PC-3 (cell line): ENCODE measurements at regions not wholly inside any gene's neighbourhood (a gene's known extent, or its start where the extent isn't known, plus 50 kb on each side); places are given as distances from the start of the nearest gene placed in this dataset.
A peak's percentile ranks its signal among the peaks of the same experiment; 100 is the strongest.

ENCODE experiments used
- ATAC-seq: fragments of 200-7000 bp; cut with Tn5 transposase; 2 replicates; pipeline ENCODE4 v1.9.1; 2020; ENCODE audit warnings: mild to moderate bottlenecking, moderate library complexity
- BruUV-seq: library from RNA; stranded (reverse); fragments of 400-500 nt; replicated peaks from 2 replicates; lab custom pipeline; 2021; lab: Mats Ljungman, UMichigan
- CTCF ChIA-PET: fragments of 300-600 bp; sonication (Branson Sonifier 250); formaldehyde crosslinking; loops from one replicate; lab custom pipeline; 2022; ENCODE audit warnings: antibody characterized with exemption; lab: Charles Lee
- POLR2A ChIA-PET: fragments of 300-600 bp; sonication (Branson Sonifier 250); formaldehyde crosslinking; loops from one replicate; lab custom pipeline; 2022; ENCODE audit warnings: antibody characterized with exemption; ENCODE audit not compliant: unreplicated experiment; lab: Charles Lee
- DNase-seq: peaks from one replicate; pipeline ENCODE4 v3.0.0-alpha.2; 2015
- H2AFZ ChIP-seq: fragments of 300-600 bp; sonication (generic); 2 replicates; pipeline ENCODE4 v1.6.0; 2016; ENCODE audit warnings: antibody characterized with exemption, low read length
- H3F3A ChIP-seq: fragments of 300-600 bp; sonication (generic); one replicate; pipeline ENCODE4 v1.6.0; 2017; ENCODE audit warnings: antibody characterized with exemption, low read length, control low read depth, mild to moderate bottlenecking; ENCODE audit not compliant: unreplicated experiment
- H3K27ac ChIP-seq: fragments of 300-600 bp; sonication (generic); 2 replicates; pipeline ENCODE4 v1.5.1; 2016; ENCODE audit warnings: mild to moderate bottlenecking, low read length
- H3K27me3 ChIP-seq: fragments of 300-600 bp; sonication (generic); 2 replicates; pipeline ENCODE4 v1.6.1; 2016; ENCODE audit warnings: low read length, mixed read lengths
- H3K36me3 ChIP-seq: fragments of 300-600 bp; sonication (generic); 2 replicates; pipeline ENCODE4 v1.6.1; 2016; ENCODE audit warnings: low read depth, mixed run types, low read length, mixed read lengths
- H3K4me1 ChIP-seq: fragments of 300-600 bp; sonication (generic); 2 replicates; pipeline ENCODE4 v1.5.1; 2016; ENCODE audit warnings: low read length; ENCODE audit not compliant: insufficient read depth
- H3K4me2 ChIP-seq: fragments of 300-600 bp; sonication (generic); 2 replicates; pipeline ENCODE4 v1.6.0; 2016; ENCODE audit warnings: low read length
- H3K4me3 ChIP-seq: fragments of 300-600 bp; sonication (generic); 2 replicates; pipeline ENCODE4 v1.5.1; 2016; ENCODE audit warnings: mild to moderate bottlenecking, low read length, mixed read lengths
- H3K79me2 ChIP-seq: fragments of 300-600 bp; sonication (generic); 2 replicates; pipeline ENCODE4 v1.6.1; 2017; ENCODE audit warnings: low read length, mixed read lengths
- H3K9ac ChIP-seq: fragments of 300-600 bp; sonication (generic); 2 replicates; pipeline ENCODE4 v1.6.0; 2016; ENCODE audit warnings: mild to moderate bottlenecking, low read length
- H3K9me2 ChIP-seq: fragments of 300-600 bp; sonication (generic); replicated peaks from 2 replicates; pipeline ENCODE4 v1.6.1; 2016; ENCODE audit warnings: mixed run types, low read length, mixed read lengths
- H3K9me3 ChIP-seq: fragments of 300-600 bp; sonication (generic); 2 replicates; pipeline ENCODE4 v1.6.1; 2016; ENCODE audit warnings: low read length, mixed read lengths
- H4K20me1 ChIP-seq: fragments of 300-600 bp; sonication (generic); 2 replicates; pipeline ENCODE4 v1.6.1; 2016; ENCODE audit warnings: low read length, mixed read lengths
- EZH2 ChIP-seq: fragments of 300-600 bp; sonication (generic); IDR thresholded peaks from one replicate; pipeline ENCODE4 v1.6.1; 2017; ENCODE audit warnings: antibody characterized with exemption, mild to moderate bottlenecking, low read length; ENCODE audit not compliant: unreplicated experiment
- EZH2phosphoT487 ChIP-seq: fragments of 300-600 bp; sonication (generic); IDR thresholded peaks from 2 replicates; pipeline ENCODE4 v1.6.1; 2018; ENCODE audit warnings: mild to moderate bottlenecking, antibody characterized with exemption, low read length, borderline replicate concordance
- intact Hi-C: fragments of 100-400 bp; cut with micrococcal nuclease; formaldehyde crosslinking; loops from 2 replicates; pipeline ENCODE4 v1.9.0; 2023
- TF ChIP-seq, protein P1 (sequence below): fragments of 300-600 bp; sonication (generic); conservative IDR thresholded peaks from 2 replicates; pipeline ENCODE4 v1.5.1; 2017; ENCODE audit warnings: antibody characterized with exemption, low read depth, mild to moderate bottlenecking, low read length

DNA sequence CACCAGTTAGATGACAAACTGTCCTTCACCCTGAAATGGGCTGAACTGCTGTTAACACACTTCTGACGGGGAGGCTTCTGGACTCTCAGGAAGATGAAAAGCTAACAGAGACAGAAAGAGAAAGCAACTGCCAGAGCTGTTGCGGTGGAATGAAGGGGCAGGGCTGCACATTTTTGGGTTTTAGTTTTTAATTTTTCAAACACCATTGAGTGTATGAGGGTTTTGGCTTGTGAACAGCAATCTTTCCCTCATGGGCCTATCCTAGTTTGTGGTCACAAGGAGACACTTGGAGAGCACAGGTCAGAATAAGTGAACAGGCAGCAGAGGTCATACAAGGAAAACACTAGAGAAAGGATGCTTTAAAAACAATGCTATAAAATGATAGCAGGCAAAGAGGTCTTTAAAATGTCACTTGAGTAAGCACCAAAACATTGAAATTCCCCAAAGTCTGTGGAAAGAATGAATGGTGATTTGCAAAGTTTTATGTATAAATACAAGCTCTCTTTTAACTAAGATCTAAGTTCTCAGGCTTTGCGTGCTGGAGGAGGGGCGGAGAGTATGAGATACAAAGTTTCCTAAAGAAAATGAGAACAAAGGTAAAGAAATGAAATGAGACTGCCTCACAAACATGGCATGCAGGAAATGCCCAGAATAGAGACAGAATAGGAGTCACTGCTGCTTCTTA is 101.4 kb upstream of the GLI3 start:
- no peaks in the 10 kb centered on the region for H4K20me1 ChIP-seq
- H3F3A ChIP-seq, result no peaks in the 10 kb centered on the region
- H3K27ac ChIP-seq, result no peak overlapping the region
- H3K36me3 ChIP-seq, result no peaks in the 10 kb centered on the region
- H2AFZ ChIP-seq, result peak overlapping the region; percentile 43
- H3K4me3 ChIP-seq, result no peak overlapping the region
- no peaks in the 10 kb centered on the region for H3K9me2 ChIP-seq
- H3K4me1 ChIP-seq, result peaks cover 15% of the 10 kb centered on the region
- intact Hi-C loops, result no loop called here
- H3K4me2 ChIP-seq, result peak overlapping the region; percentile 36
- no peaks in the 10 kb centered on the region for H3K79me2 ChIP-seq
- POLR2A ChIA-PET, result no interaction called here
- no peaks in the 10 kb centered on the region for H3K9me3 ChIP-seq
- CTCF ChIA-PET, result no interaction called here
- no peaks in the 10 kb centered on the region for H3K27me3 ChIP-seq
- ATAC-seq (peak; percentile 45), DNase-seq (peak; percentile 8)
- no peak overlapping the region for H3K9ac ChIP-seq
- TF ChIP-seq, protein P1, sequence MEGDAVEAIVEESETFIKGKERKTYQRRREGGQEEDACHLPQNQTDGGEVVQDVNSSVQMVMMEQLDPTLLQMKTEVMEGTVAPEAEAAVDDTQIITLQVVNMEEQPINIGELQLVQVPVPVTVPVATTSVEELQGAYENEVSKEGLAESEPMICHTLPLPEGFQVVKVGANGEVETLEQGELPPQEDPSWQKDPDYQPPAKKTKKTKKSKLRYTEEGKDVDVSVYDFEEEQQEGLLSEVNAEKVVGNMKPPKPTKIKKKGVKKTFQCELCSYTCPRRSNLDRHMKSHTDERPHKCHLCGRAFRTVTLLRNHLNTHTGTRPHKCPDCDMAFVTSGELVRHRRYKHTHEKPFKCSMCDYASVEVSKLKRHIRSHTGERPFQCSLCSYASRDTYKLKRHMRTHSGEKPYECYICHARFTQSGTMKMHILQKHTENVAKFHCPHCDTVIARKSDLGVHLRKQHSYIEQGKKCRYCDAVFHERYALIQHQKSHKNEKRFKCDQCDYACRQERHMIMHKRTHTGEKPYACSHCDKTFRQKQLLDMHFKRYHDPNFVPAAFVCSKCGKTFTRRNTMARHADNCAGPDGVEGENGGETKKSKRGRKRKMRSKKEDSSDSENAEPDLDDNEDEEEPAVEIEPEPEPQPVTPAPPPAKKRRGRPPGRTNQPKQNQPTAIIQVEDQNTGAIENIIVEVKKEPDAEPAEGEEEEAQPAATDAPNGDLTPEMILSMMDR, result no peak
- TF ChIP-seq EZH2, result no peak
- TF ChIP-seq EZH2phosphoT487, result no peak
- no TSS peak for BruUV-seq

- Histone ChIP-seq H3K9ac (no peak overlapping the region), H3K27ac (no peak overlapping the region), H3K79me2 (no peaks in the 10 kb centered on the region), H4K20me1 (no peaks in the 10 kb centered on the region), H3K4me1 (peaks cover 15% of the 10 kb centered on the region), H3K4me2 (no peak overlapping the region), H3K4me3 (no peak overlapping the region), H3F3A (no peaks in the 10 kb centered on the region), H3K36me3 (no peaks in the 10 kb centered on the region), H2AFZ (no peak overlapping the region), H3K27me3 (no peaks in the 10 kb centered on the region), H3K9me2 (no peaks in the 10 kb centered on the region), H3K9me3 (no peaks in the 10 kb centered on the region)
- POLR2A ChIA-PET, result no interaction called here
- TF ChIP-seq EZH2 (no peak), EZH2phosphoT487 (no peak)
- TF ChIP-seq, protein P1, result no peak
- intact Hi-C loops, result no loop called here
- DNase-seq (no peak), ATAC-seq (no peak)
- CTCF ChIA-PET, result no interaction called here
- BruUV-seq, result no TSS peak
These were observed 100.4 kb upstream of the GLI3 start for GRCh38 chr7:42337225-42337905.

- intact Hi-C loops, result no loop called here
- Histone ChIP-seq H3K36me3 (no peaks in the 10 kb centered on the region), H3K79me2 (no peaks in the 10 kb centered on the region), H3K9ac (no peak overlapping the region), H3K4me3 (no peak overlapping the region), H3K27me3 (no peaks in the 10 kb centered on the region), H4K20me1 (no peaks in the 10 kb centered on the region), H3K4me1 (no peaks in the 10 kb centered on the region), H2AFZ (no peak overlapping the region), H3K9me3 (no peaks in the 10 kb centered on the region), H3F3A (no peaks in the 10 kb centered on the region), H3K4me2 (no peak overlapping the region), H3K27ac (no peak overlapping the region), H3K9me2 (no peaks in the 10 kb centered on the region)
- TF ChIP-seq, protein P1, result no peak
- TF ChIP-seq EZH2 (no peak), EZH2phosphoT487 (no peak)
- ChIA-PET CTCF (no interaction called here), POLR2A (no interaction called here)
- no peak for ATAC-seq
- DNase-seq, result no peak
- no TSS peak for BruUV-seq
These were observed 95.7 kb upstream of the GLI3 start for GRCh38 chr7:42332605-42333222.
